ENCODE measurements at regions not wholly inside any gene's neighbourhood (a gene's known extent, or its start where the extent isn't known, plus 50 kb on each side); places are given as distances from the start of the nearest gene placed in this dataset.

GRCh38 chr10:15462253-15462897 is 91.3 kb upstream of the FAM171A1 start:
- DNase-seq: no peak

GRCh38 chr10:15461353-15462108 is 90.4 kb upstream of the FAM171A1 start:
- DNase-seq: no peak

- no peak for DNase-seq
These were observed 89.6 kb upstream of the FAM171A1 start for GRCh38 chr10:15460661-15461060.

- DNase-seq: no peak
These were observed 88.1 kb upstream of the FAM171A1 start for GRCh38 chr10:15459218-15459617.

GRCh38 chr10:15457382-15457781 is 86.3 kb upstream of the FAM171A1 start:
- DNase-seq: no peak

GRCh38 chr10:15455456-15455855 is 84.4 kb upstream of the FAM171A1 start:
- no peak for DNase-seq

- no peak for DNase-seq
These were observed 82.8 kb upstream of the FAM171A1 start for GRCh38 chr10:15453926-15454325.

GRCh38 chr10:15453457-15453856 is 82.4 kb upstream of the FAM171A1 start:
- DNase-seq: no peak

GRCh38 chr10:15452545-15452944 is 81.5 kb upstream of the FAM171A1 start:
- DNase-seq: no peak

- no peak for DNase-seq
These were observed 80.3 kb upstream of the FAM171A1 start for GRCh38 chr10:15451137-15452094.

- DNase-seq: no peak
These were observed 77.5 kb upstream of the FAM171A1 start for GRCh38 chr10:15448598-15448997.

GRCh38 chr10:15445006-15445390 is 73.9 kb upstream of the FAM171A1 start:
- no peak for DNase-seq

- no peak for DNase-seq
These were observed 73.3 kb upstream of the FAM171A1 start for GRCh38 chr10:15444105-15445005.

GRCh38 chr10:15442056-15442455 is 71.0 kb upstream of the FAM171A1 start:
- no peak for DNase-seq

GRCh38 chr10:15440204-15440711 is 69.2 kb upstream of the FAM171A1 start:
- no peak for DNase-seq

- no peak for DNase-seq
These were observed 68.3 kb upstream of the FAM171A1 start for GRCh38 chr10:15439341-15439842.

GRCh38 chr10:15436696-15437095 is 65.6 kb upstream of the FAM171A1 start:
- DNase-seq: no peak

GRCh38 chr10:15433850-15434537 is 62.9 kb upstream of the FAM171A1 start:
- DNase-seq: peak in 1 of 2 experiments; percentile 8

GRCh38 chr10:15432266-15432665 is 61.2 kb upstream of the FAM171A1 start:
- DNase-seq: no peak

- DNase-seq: no peak
These were observed 60.1 kb upstream of the FAM171A1 start for GRCh38 chr10:15430969-15431771.
